Upper lobe of left lung (tissue), 4 donors: ENCODE measurements at regions not wholly inside any gene's neighbourhood (a gene's known extent, or its start where the extent isn't known, plus 50 kb on each side); places are given as distances from the start of the nearest gene placed in this dataset.

ENCODE experiments used
- POLR2A ChIP-seq, 4 donors: fragments of 450-650 bp; IDR thresholded peaks; one replicate each; pipeline ENCODE4 v1.5.1; 2016 to 2017; ENCODE audit warnings: antibody characterized with exemption in 4 of 4, mild to moderate bottlenecking in 2 of 4
- TF ChIP-seq, protein P1 (sequence below), 6 experiments: fragments of 450-650 bp in 4 of 6; fragments of 200-600 bp in 2 of 6; sonication (generic) in 2 of 6; IDR thresholded peaks; one replicate each; pipeline ENCODE4 v1.5.1; 2016 to 2019; ENCODE audit warnings: antibody characterized with exemption in 6 of 6

- TF ChIP-seq, protein P1, sequence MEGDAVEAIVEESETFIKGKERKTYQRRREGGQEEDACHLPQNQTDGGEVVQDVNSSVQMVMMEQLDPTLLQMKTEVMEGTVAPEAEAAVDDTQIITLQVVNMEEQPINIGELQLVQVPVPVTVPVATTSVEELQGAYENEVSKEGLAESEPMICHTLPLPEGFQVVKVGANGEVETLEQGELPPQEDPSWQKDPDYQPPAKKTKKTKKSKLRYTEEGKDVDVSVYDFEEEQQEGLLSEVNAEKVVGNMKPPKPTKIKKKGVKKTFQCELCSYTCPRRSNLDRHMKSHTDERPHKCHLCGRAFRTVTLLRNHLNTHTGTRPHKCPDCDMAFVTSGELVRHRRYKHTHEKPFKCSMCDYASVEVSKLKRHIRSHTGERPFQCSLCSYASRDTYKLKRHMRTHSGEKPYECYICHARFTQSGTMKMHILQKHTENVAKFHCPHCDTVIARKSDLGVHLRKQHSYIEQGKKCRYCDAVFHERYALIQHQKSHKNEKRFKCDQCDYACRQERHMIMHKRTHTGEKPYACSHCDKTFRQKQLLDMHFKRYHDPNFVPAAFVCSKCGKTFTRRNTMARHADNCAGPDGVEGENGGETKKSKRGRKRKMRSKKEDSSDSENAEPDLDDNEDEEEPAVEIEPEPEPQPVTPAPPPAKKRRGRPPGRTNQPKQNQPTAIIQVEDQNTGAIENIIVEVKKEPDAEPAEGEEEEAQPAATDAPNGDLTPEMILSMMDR (IDR thresholded peaks at IDR 0.05) = no peak
- TF ChIP-seq POLR2A (IDR thresholded peaks at IDR 0.05) = no peak
These were observed 700.5 kb upstream of the ARPP21 start for GRCh38 chr3:34938784-34939183.
